ENCODE measurements at regions not wholly inside any gene's neighbourhood (a gene's known extent, or its start where the extent isn't known, plus 50 kb on each side); places are given as distances from the start of the nearest gene placed in this dataset.

DNA sequence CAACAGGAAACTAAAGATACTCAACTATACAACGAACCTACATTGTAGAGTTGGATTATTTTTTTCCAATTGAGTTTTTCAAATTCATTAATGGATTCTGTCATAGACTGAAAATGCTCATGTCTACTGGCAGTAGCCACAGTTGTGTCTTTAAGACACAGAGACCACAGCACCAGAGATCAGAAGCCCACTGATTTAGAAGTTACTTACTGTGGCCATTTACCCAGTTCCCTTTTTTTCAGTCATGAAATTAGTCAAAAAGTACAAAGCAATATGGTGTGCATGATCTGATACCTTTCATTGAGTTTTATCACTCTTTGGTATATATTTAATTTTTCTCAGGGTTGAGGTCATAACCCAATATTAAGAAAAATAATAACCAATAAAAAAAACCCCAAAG is 1640.2 kb upstream of the WWC1 start:
- no peaks in the 10 kb centered on the region for H3K4me1 Mint-ChIP-seq (ENCODE audit: low read depth)
- no peaks in the 10 kb centered on the region for H3K36me3 Mint-ChIP-seq (ENCODE audit: low read depth)
- H3K9me3 Mint-ChIP-seq (ENCODE audit: insufficient read depth) = peaks cover 13% of the 10 kb centered on the region
- H3K27ac Mint-ChIP-seq = no peak overlapping the region
- ChIA-PET CTCF (no interaction called here), POLR2A (no interaction called here)
- no peaks in the 10 kb centered on the region for H3K27me3 Mint-ChIP-seq (ENCODE audit: low read depth)
- H3K4me3 Mint-ChIP-seq = no peak overlapping the region
- no peak for DNase-seq
- ATAC-seq = no peak

DNA sequence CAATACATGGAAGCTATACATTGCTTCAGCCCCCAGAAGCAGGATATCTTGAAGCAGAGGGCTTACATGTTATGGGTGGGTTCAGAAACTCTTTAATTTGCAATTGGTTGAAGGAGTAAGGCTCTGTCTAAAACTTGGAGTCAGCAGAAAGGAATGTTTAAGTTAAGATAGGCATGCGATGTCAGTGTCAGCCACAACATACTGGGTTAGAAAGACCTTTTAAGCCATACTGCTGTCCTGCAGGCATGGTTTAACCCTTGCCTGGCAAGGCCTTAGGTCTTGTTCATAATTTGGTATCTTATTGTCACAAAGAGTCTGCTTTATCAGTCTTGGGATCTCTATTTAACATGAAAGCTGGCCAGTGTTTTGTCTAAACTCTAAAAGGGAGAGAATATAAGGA is 1619.6 kb upstream of the WWC1 start:
- H3K36me3 Mint-ChIP-seq (ENCODE audit: low read depth) = no peaks in the 10 kb centered on the region
- ATAC-seq (no peak), DNase-seq (no peak)
- H3K27me3 Mint-ChIP-seq (ENCODE audit: low read depth) = no peaks in the 10 kb centered on the region
- ChIA-PET CTCF (no interaction called here), POLR2A (no interaction called here)
- H3K4me1 Mint-ChIP-seq (ENCODE audit: low read depth) = no peaks in the 10 kb centered on the region
- no peak overlapping the region for H3K27ac Mint-ChIP-seq
- H3K9me3 Mint-ChIP-seq (ENCODE audit: insufficient read depth) = peaks cover 5% of the 10 kb centered on the region
- no peak overlapping the region for H3K4me3 Mint-ChIP-seq

DNA sequence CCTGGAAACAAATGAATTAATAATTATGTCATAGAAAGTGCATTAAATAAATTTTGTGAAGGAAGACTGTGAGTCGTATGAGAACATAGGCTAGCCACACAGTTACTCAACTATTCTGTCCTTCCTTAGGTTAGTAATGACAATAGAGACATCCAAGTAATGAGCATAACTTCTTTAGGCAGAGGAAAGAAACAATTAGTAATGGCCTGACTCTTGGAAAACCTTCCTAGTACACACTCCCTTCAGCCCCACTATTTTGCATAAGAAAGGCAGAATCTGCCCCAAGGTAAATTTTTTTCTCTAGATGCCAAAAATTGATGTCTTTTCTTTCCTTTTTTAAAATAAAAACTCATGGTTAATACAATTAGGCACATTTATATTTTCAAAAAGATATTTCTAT is 1619.0 kb upstream of the WWC1 start:
- no peaks in the 10 kb centered on the region for H3K27me3 Mint-ChIP-seq (ENCODE audit: low read depth)
- DNase-seq (no peak), ATAC-seq (no peak)
- CTCF ChIA-PET = no interaction called here
- H3K9me3 Mint-ChIP-seq (ENCODE audit: insufficient read depth) = peaks cover 5% of the 10 kb centered on the region
- POLR2A ChIA-PET = no interaction called here
- H3K4me1 Mint-ChIP-seq (ENCODE audit: low read depth) = no peaks in the 10 kb centered on the region
- H3K27ac Mint-ChIP-seq = no peak overlapping the region
- H3K36me3 Mint-ChIP-seq (ENCODE audit: low read depth) = no peaks in the 10 kb centered on the region
- no peak overlapping the region for H3K4me3 Mint-ChIP-seq

DNA sequence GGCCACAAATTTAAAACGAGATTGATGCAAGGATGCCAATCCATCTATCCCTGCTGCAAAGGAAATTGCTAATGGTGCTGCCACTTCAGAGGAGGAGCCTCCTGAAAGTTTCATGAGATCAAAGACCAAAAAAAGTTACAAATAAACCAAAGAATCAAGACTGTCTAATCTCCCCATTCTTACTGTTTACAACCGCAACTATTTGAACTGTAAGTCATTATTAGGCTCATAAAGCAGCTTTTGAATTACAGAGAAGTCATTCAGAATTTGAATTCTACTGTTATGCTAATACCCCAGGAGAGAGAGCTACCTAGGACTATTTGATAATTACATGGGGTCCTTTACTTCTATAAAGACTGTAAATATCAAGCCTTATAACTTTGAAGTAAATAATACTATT is 1613.6 kb upstream of the WWC1 start:
- CTCF ChIA-PET = no interaction called here
- ATAC-seq = no peak
- Mint-ChIP-seq H3K27me3 (ENCODE audit: low read depth) (no peaks in the 10 kb centered on the region), H3K4me3 (no peak overlapping the region), H3K36me3 (ENCODE audit: low read depth) (no peaks in the 10 kb centered on the region), H3K9me3 (ENCODE audit: insufficient read depth) (no peaks in the 10 kb centered on the region), H3K27ac (no peak overlapping the region), H3K4me1 (ENCODE audit: low read depth) (no peaks in the 10 kb centered on the region)
- POLR2A ChIA-PET = no interaction called here
- no peak for DNase-seq

- Mint-ChIP-seq H3K9me3 (ENCODE audit: insufficient read depth) (no peaks in the 10 kb centered on the region), H3K27me3 (ENCODE audit: low read depth) (no peaks in the 10 kb centered on the region), H3K27ac (no peak overlapping the region), H3K36me3 (ENCODE audit: low read depth) (no peaks in the 10 kb centered on the region), H3K4me3 (no peak overlapping the region), H3K4me1 (ENCODE audit: low read depth) (no peaks in the 10 kb centered on the region)
- ChIA-PET CTCF (no interaction called here), POLR2A (no interaction called here)
- ATAC-seq (no peak), DNase-seq (no peak)
These were observed 1612.1 kb upstream of the WWC1 start for GRCh38 chr5:166679331-166679730.

DNA sequence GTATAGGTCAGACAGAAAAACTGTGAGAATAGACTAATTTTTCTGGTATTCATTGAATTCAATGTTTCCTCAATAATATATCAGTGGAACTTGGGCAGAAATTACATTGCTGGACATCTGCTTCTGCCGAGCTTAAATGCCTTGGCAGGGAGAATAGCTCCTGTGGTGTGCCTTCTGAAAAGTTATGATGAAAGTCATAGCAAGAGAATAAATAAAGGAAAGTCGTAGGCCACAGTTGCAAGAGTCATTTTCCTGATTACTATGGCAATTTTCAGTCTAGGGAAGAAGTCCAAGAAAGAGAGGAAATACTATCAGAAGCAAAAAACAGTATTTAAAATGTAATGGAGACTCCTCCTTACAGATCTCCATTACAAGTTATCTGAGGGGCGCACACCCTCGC is 1596.1 kb upstream of the WWC1 start:
- H3K4me3 Mint-ChIP-seq = no peak overlapping the region
- no peak overlapping the region for H3K27ac Mint-ChIP-seq

GRCh38 chr5:166708291-166708690 is 1583.2 kb upstream of the WWC1 start:
- ATAC-seq (no peak), DNase-seq (no peak)
- no peaks in the 10 kb centered on the region for H3K36me3 Mint-ChIP-seq (ENCODE audit: low read depth)
- H3K4me3 Mint-ChIP-seq = no peak overlapping the region
- peaks cover 20% of the 10 kb centered on the region for H3K9me3 Mint-ChIP-seq (ENCODE audit: insufficient read depth)
- H3K27me3 Mint-ChIP-seq (ENCODE audit: low read depth) = no peaks in the 10 kb centered on the region
- H3K4me1 Mint-ChIP-seq (ENCODE audit: low read depth) = no peaks in the 10 kb centered on the region
- no peak overlapping the region for H3K27ac Mint-ChIP-seq
- ChIA-PET CTCF (no interaction called here), POLR2A (no interaction called here)

More for the DNA sequence above, 1596.1 kb upstream of the WWC1 start:
- ATAC-seq (no peak), DNase-seq (no peak)
- Mint-ChIP-seq H3K36me3 (ENCODE audit: low read depth) (no peaks in the 10 kb centered on the region), H3K4me1 (ENCODE audit: low read depth) (no peaks in the 10 kb centered on the region), H3K9me3 (ENCODE audit: insufficient read depth) (peaks cover 4% of the 10 kb centered on the region), H3K27me3 (ENCODE audit: low read depth) (no peaks in the 10 kb centered on the region)
- ChIA-PET POLR2A (no interaction called here), CTCF (no interaction called here)

DNA sequence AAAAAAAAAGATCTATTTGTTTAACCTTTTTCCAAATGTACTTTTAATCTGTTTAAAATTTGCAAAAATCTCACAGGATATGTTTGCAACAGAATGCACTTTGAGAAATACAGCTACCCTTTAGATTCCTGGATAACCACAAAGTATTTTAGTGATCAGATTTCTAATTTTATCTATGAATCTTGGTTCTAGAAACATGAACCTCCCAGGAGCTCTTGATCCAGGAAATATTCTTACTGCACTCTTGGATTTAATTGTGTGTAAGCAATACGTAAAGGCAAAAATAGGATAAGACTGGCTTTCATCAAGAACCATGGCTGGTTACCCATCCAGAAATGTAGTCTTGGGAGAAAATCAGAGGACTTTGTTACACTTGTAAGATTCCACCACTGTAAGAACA is 1581.8 kb upstream of the WWC1 start:
- peaks cover 21% of the 10 kb centered on the region for H3K9me3 Mint-ChIP-seq (ENCODE audit: insufficient read depth)
- no peaks in the 10 kb centered on the region for H3K27me3 Mint-ChIP-seq (ENCODE audit: low read depth)
- no peaks in the 10 kb centered on the region for H3K4me1 Mint-ChIP-seq (ENCODE audit: low read depth)
- no peak for ATAC-seq
- no peak for DNase-seq
- H3K27ac Mint-ChIP-seq = no peak overlapping the region
- ChIA-PET POLR2A (no interaction called here), CTCF (no interaction called here)
- H3K4me3 Mint-ChIP-seq = no peak overlapping the region
- no peaks in the 10 kb centered on the region for H3K36me3 Mint-ChIP-seq (ENCODE audit: low read depth)

GRCh38 chr5:166710271-166710670 is 1581.2 kb upstream of the WWC1 start:
- POLR2A ChIA-PET = no interaction called here
- no peak for DNase-seq
- Mint-ChIP-seq H3K27me3 (ENCODE audit: low read depth) (no peaks in the 10 kb centered on the region), H3K4me1 (ENCODE audit: low read depth) (no peaks in the 10 kb centered on the region), H3K4me3 (no peak overlapping the region), H3K36me3 (ENCODE audit: low read depth) (no peaks in the 10 kb centered on the region), H3K27ac (no peak overlapping the region), H3K9me3 (ENCODE audit: insufficient read depth) (peaks cover 25% of the 10 kb centered on the region)
- CTCF ChIA-PET = no interaction called here
- no peak for ATAC-seq

DNA sequence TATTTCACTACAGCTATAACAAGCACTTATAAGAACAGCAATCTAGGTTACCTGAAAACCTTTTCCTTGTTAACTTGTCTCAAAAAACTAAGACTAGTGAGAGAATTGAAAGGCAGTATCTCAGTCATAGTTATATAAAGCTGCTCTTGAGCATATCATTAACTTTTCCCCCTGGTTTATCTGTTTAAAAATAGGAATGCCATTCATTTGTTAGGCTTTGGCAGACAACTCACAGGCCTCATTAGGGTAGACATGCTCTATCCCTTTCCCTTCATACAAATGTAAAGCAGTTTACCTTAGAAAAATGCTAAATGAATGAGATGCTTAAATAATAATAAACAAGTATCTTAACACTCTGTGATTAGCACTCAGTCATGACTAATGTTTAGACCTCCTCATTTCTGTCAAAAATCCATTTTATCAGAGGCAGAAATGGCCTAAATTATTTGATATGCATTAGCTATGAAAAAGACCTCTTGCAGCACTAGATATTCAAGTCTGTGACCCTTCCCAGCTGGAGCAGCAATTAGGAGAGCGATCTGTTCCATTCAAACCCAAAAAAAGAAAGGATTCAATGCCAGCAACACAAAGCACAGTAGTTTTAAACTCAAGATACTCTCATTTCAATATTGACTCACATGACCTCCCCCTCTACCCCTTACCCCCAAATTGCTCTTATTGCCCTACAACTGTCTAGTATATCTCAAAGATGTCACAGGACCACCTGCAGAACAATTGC is 1578.8 kb upstream of the WWC1 start:
- ChIA-PET CTCF (no interaction called here), POLR2A (no interaction called here)
- peaks cover 23% of the 10 kb centered on the region for H3K9me3 Mint-ChIP-seq (ENCODE audit: insufficient read depth)
- H3K36me3 Mint-ChIP-seq (ENCODE audit: low read depth) = no peaks in the 10 kb centered on the region
- no peak for DNase-seq
- H3K27me3 Mint-ChIP-seq (ENCODE audit: low read depth) = no peaks in the 10 kb centered on the region
- no peaks in the 10 kb centered on the region for H3K4me1 Mint-ChIP-seq (ENCODE audit: low read depth)
- no peak overlapping the region for H3K4me3 Mint-ChIP-seq
- no peak overlapping the region for H3K27ac Mint-ChIP-seq
- ATAC-seq = no peak

DNA sequence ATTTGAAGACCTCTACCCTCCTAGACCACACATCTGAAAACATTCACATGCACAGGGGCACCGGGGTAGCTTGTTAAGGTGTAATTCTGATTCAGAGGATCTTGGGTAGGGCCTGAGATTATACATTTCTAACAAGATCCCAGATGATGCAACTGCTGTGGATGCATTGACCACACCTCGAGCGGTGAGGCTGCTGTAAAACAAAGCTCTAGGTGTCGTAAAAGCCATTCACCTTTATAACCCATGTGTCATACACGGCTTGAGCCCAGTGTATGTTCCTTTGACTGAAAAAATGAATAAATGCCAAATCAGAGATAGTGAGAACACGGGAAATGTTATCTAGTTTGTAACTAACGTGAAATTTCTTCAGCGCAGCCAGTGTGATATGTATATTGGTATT is 1578.2 kb upstream of the WWC1 start:
- H3K9me3 Mint-ChIP-seq (ENCODE audit: insufficient read depth) = peaks cover 18% of the 10 kb centered on the region
- ChIA-PET POLR2A (no interaction called here), CTCF (no interaction called here)
- DNase-seq = no peak
- no peak for ATAC-seq
- no peak overlapping the region for H3K4me3 Mint-ChIP-seq
- no peak overlapping the region for H3K27ac Mint-ChIP-seq
- H3K36me3 Mint-ChIP-seq (ENCODE audit: low read depth) = no peaks in the 10 kb centered on the region
- H3K27me3 Mint-ChIP-seq (ENCODE audit: low read depth) = no peaks in the 10 kb centered on the region
- H3K4me1 Mint-ChIP-seq (ENCODE audit: low read depth) = no peaks in the 10 kb centered on the region

GRCh38 chr5:166716856-166717492 is 1574.5 kb upstream of the WWC1 start:
- no peaks in the 10 kb centered on the region for H3K36me3 Mint-ChIP-seq (ENCODE audit: low read depth)
- CTCF ChIA-PET = no interaction called here
- POLR2A ChIA-PET = no interaction called here
- no peak for ATAC-seq
- H3K9me3 Mint-ChIP-seq (ENCODE audit: insufficient read depth) = peaks cover 20% of the 10 kb centered on the region
- no peak overlapping the region for H3K27ac Mint-ChIP-seq
- no peak for DNase-seq
- no peak overlapping the region for H3K4me3 Mint-ChIP-seq
- no peaks in the 10 kb centered on the region for H3K27me3 Mint-ChIP-seq (ENCODE audit: low read depth)
- no peaks in the 10 kb centered on the region for H3K4me1 Mint-ChIP-seq (ENCODE audit: low read depth)

GRCh38 chr5:166719991-166720390 is 1571.5 kb upstream of the WWC1 start:
- Mint-ChIP-seq H3K27ac (no peak overlapping the region), H3K4me3 (no peak overlapping the region), H3K36me3 (ENCODE audit: low read depth) (no peaks in the 10 kb centered on the region), H3K9me3 (ENCODE audit: insufficient read depth) (peaks cover 11% of the 10 kb centered on the region), H3K27me3 (ENCODE audit: low read depth) (no peaks in the 10 kb centered on the region), H3K4me1 (ENCODE audit: low read depth) (no peaks in the 10 kb centered on the region)
- DNase-seq (no peak), ATAC-seq (no peak)
- CTCF ChIA-PET = no interaction called here
- POLR2A ChIA-PET = no interaction called here

Data from activated CD8-positive, alpha-beta T cell treated with anti-CD3 and anti-CD28 coated beads, Interleukin-2, amount 10 ng/mL, durations not matched to agents 7 days and 5 days (primary cell).